Choroid plexus epithelial cell (primary cell): ENCODE measurements at regions not wholly inside any gene's neighbourhood (a gene's known extent, or its start where the extent isn't known, plus 50 kb on each side); places are given as distances from the start of the nearest gene placed in this dataset.
A peak's percentile ranks its signal among the peaks of the same experiment; 100 is the strongest.

Source experiments
- DNase-seq: peaks from one replicate; pipeline ENCODE4 v3.0.0-alpha.2; 2010; ENCODE audit warnings: low read depth
- H3K4me3 ChIP-seq: 2 replicates; pipeline ENCODE4 v1.5.1; 2011; ENCODE audit warnings: low read depth, mild to moderate bottlenecking, control low read depth, low read length, moderate library complexity
- TF ChIP-seq, protein P1 (sequence below): conservative IDR thresholded peaks from 2 replicates; pipeline ENCODE4 v1.5.1; 2011; ENCODE audit warnings: low read depth, mild to moderate bottlenecking, control low read depth, inconsistent platforms, low read length, moderate library complexity

- DNase-seq, result no peak
- TF ChIP-seq, protein P1, sequence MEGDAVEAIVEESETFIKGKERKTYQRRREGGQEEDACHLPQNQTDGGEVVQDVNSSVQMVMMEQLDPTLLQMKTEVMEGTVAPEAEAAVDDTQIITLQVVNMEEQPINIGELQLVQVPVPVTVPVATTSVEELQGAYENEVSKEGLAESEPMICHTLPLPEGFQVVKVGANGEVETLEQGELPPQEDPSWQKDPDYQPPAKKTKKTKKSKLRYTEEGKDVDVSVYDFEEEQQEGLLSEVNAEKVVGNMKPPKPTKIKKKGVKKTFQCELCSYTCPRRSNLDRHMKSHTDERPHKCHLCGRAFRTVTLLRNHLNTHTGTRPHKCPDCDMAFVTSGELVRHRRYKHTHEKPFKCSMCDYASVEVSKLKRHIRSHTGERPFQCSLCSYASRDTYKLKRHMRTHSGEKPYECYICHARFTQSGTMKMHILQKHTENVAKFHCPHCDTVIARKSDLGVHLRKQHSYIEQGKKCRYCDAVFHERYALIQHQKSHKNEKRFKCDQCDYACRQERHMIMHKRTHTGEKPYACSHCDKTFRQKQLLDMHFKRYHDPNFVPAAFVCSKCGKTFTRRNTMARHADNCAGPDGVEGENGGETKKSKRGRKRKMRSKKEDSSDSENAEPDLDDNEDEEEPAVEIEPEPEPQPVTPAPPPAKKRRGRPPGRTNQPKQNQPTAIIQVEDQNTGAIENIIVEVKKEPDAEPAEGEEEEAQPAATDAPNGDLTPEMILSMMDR, result no peak
- H3K4me3 ChIP-seq, result no peak overlapping the region
These were observed 130.4 kb upstream of the UBE2E2 start for GRCh38 chr3:23072693-23073092.

DNA sequence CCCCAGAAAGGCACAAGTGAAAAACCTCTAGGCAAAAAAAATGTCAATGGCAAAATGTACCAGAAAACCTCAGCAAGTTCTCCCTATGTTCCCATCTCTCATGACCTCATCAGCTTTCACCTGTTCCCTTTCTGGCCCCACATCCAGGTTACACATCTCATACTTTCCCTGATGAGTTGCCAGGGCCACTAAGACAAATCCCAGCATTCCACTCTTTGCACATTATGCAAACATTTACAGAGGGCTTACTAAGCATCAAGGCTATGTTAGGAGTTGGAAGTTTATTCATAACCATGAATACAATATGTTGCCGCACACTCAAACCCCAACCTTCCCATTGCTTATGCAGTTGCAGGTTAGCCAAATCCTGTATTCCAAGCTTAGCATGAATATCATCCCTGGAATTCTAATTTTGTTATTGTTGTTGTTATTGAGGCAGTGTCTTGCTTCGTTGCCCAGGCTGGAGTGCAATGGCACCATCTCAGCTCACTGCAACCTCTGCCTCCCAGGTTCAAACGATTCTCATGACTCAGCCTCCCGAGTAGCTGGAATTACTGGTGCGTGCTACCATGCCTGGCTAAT is 129.3 kb upstream of the UBE2E2 start:
- no peak for DNase-seq
- TF ChIP-seq, protein P1, result no peak

DNA sequence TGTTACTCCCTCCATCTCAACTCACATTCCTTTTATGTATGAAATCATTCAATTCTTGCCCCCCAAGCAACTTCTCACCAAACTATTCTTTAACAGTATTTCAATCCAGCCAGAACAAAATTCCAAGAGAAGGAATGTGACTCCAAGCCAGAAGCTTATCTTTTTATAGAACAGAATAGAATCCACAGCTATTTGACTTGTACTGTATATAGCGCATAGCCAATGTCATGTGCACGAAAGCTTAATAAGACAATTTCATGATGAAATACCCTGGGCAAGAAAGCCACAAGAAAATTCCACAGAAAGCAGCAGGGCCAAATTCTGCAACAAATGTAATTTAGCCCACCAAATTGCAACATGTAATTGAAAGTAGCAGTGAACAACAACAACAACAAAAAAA is 127.6 kb upstream of the UBE2E2 start:
- TF ChIP-seq, protein P1, result no peak
- H3K4me3 ChIP-seq, result no peak overlapping the region
- DNase-seq, result peak; percentile 86

More for the DNA sequence above, 129.3 kb upstream of the UBE2E2 start:
- no peak overlapping the region for H3K4me3 ChIP-seq

DNA sequence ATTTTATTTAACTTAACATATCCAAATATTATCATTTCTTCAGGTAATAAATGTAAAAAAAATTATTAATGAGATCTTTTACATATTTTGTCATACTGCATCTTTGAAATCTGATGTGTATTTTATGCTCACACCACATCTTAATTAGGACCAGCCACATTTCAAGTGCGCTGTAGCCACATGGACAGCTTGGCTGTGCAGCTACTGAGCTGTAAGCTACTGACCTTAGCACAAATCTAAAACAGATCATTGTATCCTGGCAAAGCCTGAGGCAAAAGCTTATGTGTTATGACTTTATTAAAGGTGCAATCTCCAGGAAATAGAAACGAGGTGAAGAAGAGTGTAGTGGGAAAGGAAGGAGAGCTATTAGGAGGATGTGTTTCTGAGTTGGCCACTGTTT is 126.7 kb upstream of the UBE2E2 start:
- TF ChIP-seq, protein P1, result no peak
- no peak overlapping the region for H3K4me3 ChIP-seq
- no peak for DNase-seq

- TF ChIP-seq, protein P1, result no peak
- DNase-seq, result no peak
- no peak overlapping the region for H3K4me3 ChIP-seq
These were observed 126.0 kb upstream of the UBE2E2 start for GRCh38 chr3:23077126-23077525.

DNA sequence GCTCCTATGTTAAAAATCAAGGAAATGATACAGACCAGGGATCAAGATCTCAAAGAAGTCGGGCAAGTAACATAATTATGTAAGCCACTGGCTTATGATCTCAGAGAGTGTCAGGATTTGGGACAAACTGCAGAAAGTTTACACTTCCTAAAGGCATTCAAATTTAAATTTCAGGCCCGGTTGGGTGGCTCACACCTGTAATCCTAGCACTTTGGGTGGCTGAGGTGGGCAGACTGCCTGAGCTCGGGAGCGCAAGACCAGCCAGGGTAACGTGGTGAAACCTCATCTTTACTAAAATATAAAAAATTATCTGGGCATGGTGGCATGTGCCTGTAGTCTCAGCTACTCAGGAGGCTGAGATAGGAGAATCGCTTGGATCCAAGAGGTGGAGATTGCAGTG is 124.4 kb upstream of the UBE2E2 start:
- DNase-seq, result no peak

DNA sequence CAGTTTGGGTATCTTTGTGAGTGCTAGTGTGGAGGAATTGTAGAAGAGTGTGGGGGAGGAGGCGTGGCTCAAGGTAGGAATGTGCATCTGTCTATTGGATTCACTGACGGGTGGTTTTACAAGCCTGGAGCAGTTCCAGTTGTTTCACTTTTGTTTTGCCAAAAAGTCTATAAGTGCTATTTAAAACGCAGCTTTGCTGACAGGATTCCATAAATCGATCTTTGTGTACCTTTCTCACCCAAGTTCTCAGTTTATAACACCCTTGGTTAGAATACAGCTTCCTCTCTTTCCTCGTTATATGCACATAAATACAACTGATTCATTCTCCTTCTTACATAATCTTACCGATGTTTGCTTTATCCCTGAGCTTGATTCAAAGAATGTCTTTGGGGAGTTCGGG is 123.2 kb upstream of the UBE2E2 start:
- peak; percentile 17 for DNase-seq
- H3K4me3 ChIP-seq, result no peak overlapping the region

More for the DNA sequence above, 124.4 kb upstream of the UBE2E2 start:
- TF ChIP-seq, protein P1, result no peak
- no peak overlapping the region for H3K4me3 ChIP-seq

More for the DNA sequence above, 123.2 kb upstream of the UBE2E2 start:
- TF ChIP-seq, protein P1, result no peak
